Calu3 (cell line): ENCODE measurements at regions not wholly inside any gene's neighbourhood (a gene's known extent, or its start where the extent isn't known, plus 50 kb on each side); places are given as distances from the start of the nearest gene placed in this dataset.

ENCODE experiments used
- BruUV-seq: library from RNA; stranded (reverse); fragments of 400-500 nt; replicated peaks from 2 replicates; lab custom pipeline; 2021; lab: Mats Ljungman, UMichigan
- CTCF ChIA-PET: fragments of 300-600 bp; sonication (Branson Sonifier 250); formaldehyde crosslinking; loops from one replicate; lab custom pipeline; 2022; ENCODE audit warnings: antibody characterized with exemption; lab: Charles Lee
- DNase-seq: peaks from one replicate; pipeline ENCODE4 v3.0.0; 2022
- H3K27ac Mint-ChIP-seq: one replicate; pipeline ENCODE4 v1.8.0; 2022; ENCODE audit warnings: mixed read lengths; ENCODE audit not compliant: unreplicated experiment
- H3K27me3 Mint-ChIP-seq: one replicate; pipeline ENCODE4 v1.8.0; 2022; ENCODE audit warnings: mixed read lengths; ENCODE audit not compliant: unreplicated experiment
- H3K36me3 Mint-ChIP-seq: one replicate; pipeline ENCODE4 v1.8.0; 2022; ENCODE audit warnings: mild to moderate bottlenecking, moderate library complexity, mixed read lengths; ENCODE audit not compliant: insufficient read depth, unreplicated experiment
- H3K4me1 Mint-ChIP-seq: one replicate; pipeline ENCODE4 v1.8.0; 2022; ENCODE audit warnings: mild to moderate bottlenecking, low read depth, mixed read lengths; ENCODE audit not compliant: unreplicated experiment
- H3K4me3 Mint-ChIP-seq: one replicate; pipeline ENCODE4 v1.8.0; 2022; ENCODE audit warnings: mild to moderate bottlenecking, low read depth, moderate library complexity, mixed read lengths; ENCODE audit not compliant: unreplicated experiment
- H3K9me3 Mint-ChIP-seq: one replicate; pipeline ENCODE4 v1.8.0; 2022; ENCODE audit warnings: low read depth, mixed read lengths; ENCODE audit not compliant: unreplicated experiment
- CTCF ChIP-seq: fragments of 200-600 bp; IDR thresholded peaks from one replicate; pipeline ENCODE4 v1.8.0; 2022; ENCODE audit warnings: antibody characterized with exemption; ENCODE audit not compliant: unreplicated experiment
- intact Hi-C: fragments of 100-400 bp; cut with micrococcal nuclease; formaldehyde crosslinking; loops from one replicate; pipeline ENCODE4 v1.10.0; 2022; ENCODE audit not compliant: unreplicated experiment

GRCh38 chr9:26152350-26152749 lies 474.1 kb upstream of the TUSC1 start:
- Mint-ChIP-seq H3K4me3 (no peak overlapping the region), H3K27ac (no peak overlapping the region), H3K27me3 (no peaks in the 10 kb centered on the region), H3K4me1 (no peaks in the 10 kb centered on the region), H3K9me3 (peaks cover 11% of the 10 kb centered on the region), H3K36me3 (no peaks in the 10 kb centered on the region)
- no peak for TF ChIP-seq CTCF
- intact Hi-C loops = no loop called here
- no peak for DNase-seq
- CTCF ChIA-PET = no interaction called here
- no TSS peak for BruUV-seq

DNA sequence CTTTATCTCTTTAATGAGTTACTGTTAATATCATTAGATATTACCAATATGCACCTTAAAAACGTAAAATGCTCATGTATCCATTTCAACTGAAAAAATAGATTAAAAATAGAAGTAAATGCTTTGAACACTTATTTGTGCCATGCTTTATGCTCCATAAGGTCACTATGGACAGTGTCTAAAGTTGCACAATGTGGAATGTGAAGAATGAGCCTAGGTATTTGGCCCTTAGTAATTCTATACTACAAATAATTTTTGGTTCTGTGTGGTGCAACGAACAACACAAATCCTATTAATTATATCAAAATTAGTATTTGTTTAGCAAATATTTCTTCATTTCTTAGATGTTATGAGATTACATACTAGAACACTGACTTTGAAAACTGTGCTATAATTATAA lies 469.9 kb upstream of the TUSC1 start:
- no peaks in the 10 kb centered on the region for H3K4me1 Mint-ChIP-seq

GRCh38 chr9:26145938-26146337 lies 467.7 kb upstream of the TUSC1 start:
- Mint-ChIP-seq H3K4me1 (no peaks in the 10 kb centered on the region), H3K4me3 (no peak overlapping the region), H3K27ac (no peak overlapping the region), H3K9me3 (peaks cover 8% of the 10 kb centered on the region), H3K36me3 (no peaks in the 10 kb centered on the region), H3K27me3 (no peaks in the 10 kb centered on the region)
- no peak for TF ChIP-seq CTCF
- intact Hi-C loops = no loop called here
- no peak for DNase-seq
- CTCF ChIA-PET = no interaction called here
- BruUV-seq = no TSS peak

More for the DNA sequence above, 469.9 kb upstream of the TUSC1 start:
- H3K27ac Mint-ChIP-seq = no peak overlapping the region
- no peak for DNase-seq
- TF ChIP-seq CTCF = no peak
- no TSS peak for BruUV-seq
- CTCF ChIA-PET = no interaction called here
- intact Hi-C loops = no loop called here
- H3K27me3 Mint-ChIP-seq = no peaks in the 10 kb centered on the region
- no peaks in the 10 kb centered on the region for H3K36me3 Mint-ChIP-seq
- H3K9me3 Mint-ChIP-seq = peaks cover 8% of the 10 kb centered on the region
- no peak overlapping the region for H3K4me3 Mint-ChIP-seq

GRCh38 chr9:26142631-26143030 lies 464.4 kb upstream of the TUSC1 start:
- H3K9me3 Mint-ChIP-seq = peaks cover 6% of the 10 kb centered on the region
- H3K27ac Mint-ChIP-seq = no peak overlapping the region
- H3K36me3 Mint-ChIP-seq = no peaks in the 10 kb centered on the region
- no TSS peak for BruUV-seq
- no peaks in the 10 kb centered on the region for H3K4me1 Mint-ChIP-seq
- TF ChIP-seq CTCF = no peak
- no peaks in the 10 kb centered on the region for H3K27me3 Mint-ChIP-seq
- no peak for DNase-seq
- intact Hi-C loops = no loop called here
- no peak overlapping the region for H3K4me3 Mint-ChIP-seq
- CTCF ChIA-PET = no interaction called here
